K562 (cell line): ENCODE measurements at regions not wholly inside any gene's neighbourhood (a gene's known extent, or its start where the extent isn't known, plus 50 kb on each side); places are given as distances from the start of the nearest gene placed in this dataset.

Experiments used
- ATAC-seq: fragments of 200-7000 bp; cut with Tn5 transposase; 3 replicates; pipeline ENCODE4 v1.9.1; 2020; ENCODE audit warnings: moderate library complexity
- BruUV-seq: library from RNA; stranded (reverse); fragments of 400-500 nt; replicated peaks from 2 replicates; lab custom pipeline; 2021; lab: Mats Ljungman, UMichigan
- CTCF ChIA-PET: fragments of 300-600 bp; formaldehyde crosslinking; extraction: SDS; loops from one replicate; lab custom pipeline; 2021; ENCODE audit warnings: low intra/inter-chr PET ratio; lab: Yijun Ruan, JAX
- POLR2A ChIA-PET: fragments of 300-600, 350-650 bp; sonication (Branson Sonifier 250); formaldehyde crosslinking; extraction: SDS; loops from one replicate; lab custom pipeline; 2021; ENCODE audit warnings: antibody characterized with exemption, inconsistent platforms; lab: Yijun Ruan, JAX
- DNase-seq, 4 experiments: peaks; one replicate each; pipeline versions ENCODE4 v3.0.0 to v3.0.0-alpha.2; 2011 to 2018; ENCODE audit warnings: low spot score in 3 of 4, mixed read lengths in 3 of 4; ENCODE audit errors: extremely low read depth in 1 of 4
- FAIRE-seq: peaks from 2 replicates; lab custom pipeline; 2011; peaks lifted over from hg19 to GRCh38; lab: Jason Lieb, UNC
- H2AFZ ChIP-seq: 2 replicates; pipeline ENCODE4 v1.6.0; 2011; ENCODE audit warnings: low read depth, low read length, control low read depth, inconsistent platforms
- H3K27ac ChIP-seq: fragments of 200-600 bp; 3 replicates; pipeline ENCODE4 v1.8.0; 2011; ENCODE audit warnings: low read depth, mild to moderate bottlenecking, control low read depth, inconsistent platforms, low read length, moderate library complexity, mixed read lengths; ENCODE audit errors: extremely low read depth
- H3K27me3 ChIP-seq, 2 experiments: fragments of 300-600 bp in 1 of 2; 2 replicates in 1 of 2; 3 replicates in 1 of 2; pipeline versions ENCODE4 v1.6.0 to v1.8.0; 2011; ENCODE audit warnings: inconsistent platforms in 2 of 2, low read length in 2 of 2, mild to moderate bottlenecking in 1 of 2, mixed read lengths in 1 of 2, moderate library complexity in 1 of 2; ENCODE audit not compliant: control insufficient read depth in 2 of 2, insufficient read depth in 2 of 2
- H3K36me3 ChIP-seq: fragments of 300-600 bp; 3 replicates; pipeline ENCODE4 v1.8.0; 2011; ENCODE audit warnings: mild to moderate bottlenecking, low read length, inconsistent platforms; ENCODE audit not compliant: control insufficient read depth, insufficient read depth
- H3K4me1 ChIP-seq, 2 experiments: fragments of 200-600 bp in 1 of 2; replicated peaks in 1 of 2; 2 replicates in 1 of 2; 3 replicates in 1 of 2; pipeline versions ENCODE4 v1.5.1 to v1.8.0; 2011; ENCODE audit warnings: inconsistent platforms in 2 of 2, low read length in 2 of 2, mild to moderate bottlenecking in 1 of 2, mixed read lengths in 1 of 2, moderate library complexity in 1 of 2; ENCODE audit not compliant: control insufficient read depth in 2 of 2, insufficient read depth in 2 of 2
- H3K4me2 ChIP-seq: 2 replicates; pipeline ENCODE4 v1.6.1; 2011; ENCODE audit warnings: low read length, control low read depth, inconsistent platforms, mixed read lengths; ENCODE audit not compliant: insufficient read depth
- H3K4me3 ChIP-seq: fragments of 200-600 bp; sonication (generic), shearing (Covaris generic); 2 replicates; pipeline ENCODE4 v1.5.1; 2016; ENCODE audit warnings: control low read depth, inconsistent platforms
- H3K79me2 ChIP-seq: fragments of 200-600 bp; 3 replicates; pipeline ENCODE4 v1.8.0; 2011; ENCODE audit warnings: low read length, inconsistent platforms; ENCODE audit not compliant: control insufficient read depth, insufficient read depth
- H3K9ac ChIP-seq, 2 experiments: 2 replicates each; pipeline versions ENCODE4 v1.6.0 to v1.6.1; 2011; ENCODE audit warnings: low read depth in 2 of 2, low read length in 2 of 2, control low read depth in 1 of 2, inconsistent platforms in 1 of 2, mild to moderate bottlenecking in 1 of 2, mixed read lengths in 1 of 2; ENCODE audit not compliant: insufficient read depth in 1 of 2
- H3K9me1 ChIP-seq: one replicate; pipeline ENCODE4 v1.6.0; 2011; ENCODE audit warnings: inconsistent platforms, mild to moderate bottlenecking, low read length, moderate library complexity; ENCODE audit not compliant: control insufficient read depth, insufficient read depth
- H3K9me3 ChIP-seq: replicated peaks from 2 replicates; pipeline ENCODE4 v1.5.1; 2011; ENCODE audit warnings: low read depth, low read length, inconsistent platforms; ENCODE audit not compliant: control insufficient read depth, insufficient read depth
- H4K20me1 ChIP-seq: replicated peaks from 2 replicates; pipeline ENCODE4 v1.6.1; 2011; ENCODE audit warnings: low read length, inconsistent platforms, mixed read lengths; ENCODE audit not compliant: control insufficient read depth, insufficient read depth
- HNRNPK ChIP-seq: fragments of 200-400 bp; formaldehyde crosslinking; IDR thresholded peaks from one replicate; pipeline ENCODE4 v1.6.1; 2018; ENCODE audit warnings: mild to moderate bottlenecking, low read depth, low read length; ENCODE audit not compliant: poor library complexity, severe bottlenecking
- KDM5B ChIP-seq: fragments of 200-600 bp; sonication (generic); IDR thresholded peaks from 2 replicates; pipeline ENCODE4 v1.6.1; 2012; ENCODE audit warnings: low read depth, mild to moderate bottlenecking, moderate library complexity, low read length, control low read depth, inconsistent platforms; ENCODE audit not compliant: insufficient replicate concordance
- LCOR ChIP-seq: sonication (generic); formaldehyde crosslinking; IDR thresholded peaks from 2 replicates; pipeline ENCODE4 v1.8.0; 2022; ENCODE audit warnings: mild to moderate bottlenecking, missing genetic modification reagents
- RBM22 ChIP-seq: fragments of 200-400 bp; formaldehyde crosslinking; IDR thresholded peaks from 2 replicates; pipeline ENCODE4 v1.6.1; 2018; ENCODE audit warnings: low read length, low read depth; ENCODE audit not compliant: poor library complexity, severe bottlenecking
- SLC30A9 ChIP-seq: fragments of 250-450 bp; sonication (Bioruptor Pico); IDR thresholded peaks from 2 replicates; pipeline ENCODE4 v1.8.0; 2022; ENCODE audit warnings: mild to moderate bottlenecking, moderate library complexity
- ZNF197 ChIP-seq: fragments of 200-800 bp; sonication (Bioruptor generic); IDR thresholded peaks from 2 replicates; pipeline ENCODE4 v1.6.1; 2016; ENCODE audit warnings: low read depth, missing genetic modification characterization, missing compliant biosample characterization
- ZNF232 ChIP-seq: sonication (generic); formaldehyde crosslinking; IDR thresholded peaks from 2 replicates; pipeline ENCODE4 v1.8.0; 2022; ENCODE audit warnings: mild to moderate bottlenecking, missing genetic modification reagents
- ZNF311 ChIP-seq: fragments of 250-450 bp; sonication (Bioruptor Pico); IDR thresholded peaks from 2 replicates; pipeline ENCODE4 v1.4.0; 2020; ENCODE audit warnings: mild to moderate bottlenecking, moderate library complexity
- ZNF77 ChIP-seq: fragments of 250-450 bp; sonication (Bioruptor Pico); IDR thresholded peaks from 2 replicates; pipeline ENCODE4 v1.5.0; 2020
- in situ Hi-C: fragments of 300-500 bp; cut with MboI; formaldehyde crosslinking; loops from 4 replicates; pipeline ENCODE4 v1.15.0; 2018; ENCODE audit warnings: inconsistent platforms, mixed read lengths
- intact Hi-C: fragments of 100-400 bp; cut with micrococcal nuclease; formaldehyde crosslinking; loops from 2 replicates; pipeline ENCODE4 v1.14.2; 2022
- TF ChIP-seq, protein P1 (sequence below): fragments of 200-800 bp; sonication (Bioruptor generic); IDR thresholded peaks from 2 replicates; pipeline ENCODE4 v1.6.1; 2016; ENCODE audit warnings: missing genetic modification characterization, missing compliant biosample characterization
- TF ChIP-seq, protein P2 (sequence below): fragments of 450-650 bp; IDR thresholded peaks from 2 replicates; pipeline ENCODE4 v1.6.1; 2017; ENCODE audit warnings: mild to moderate bottlenecking, moderate library complexity
- TF ChIP-seq, protein P3 (sequence below): fragments of 250-450 bp; sonication (Bioruptor Pico); IDR thresholded peaks from 2 replicates; pipeline ENCODE4 v1.8.0; 2021; ENCODE audit warnings: mild to moderate bottlenecking, moderate library complexity

DNA sequence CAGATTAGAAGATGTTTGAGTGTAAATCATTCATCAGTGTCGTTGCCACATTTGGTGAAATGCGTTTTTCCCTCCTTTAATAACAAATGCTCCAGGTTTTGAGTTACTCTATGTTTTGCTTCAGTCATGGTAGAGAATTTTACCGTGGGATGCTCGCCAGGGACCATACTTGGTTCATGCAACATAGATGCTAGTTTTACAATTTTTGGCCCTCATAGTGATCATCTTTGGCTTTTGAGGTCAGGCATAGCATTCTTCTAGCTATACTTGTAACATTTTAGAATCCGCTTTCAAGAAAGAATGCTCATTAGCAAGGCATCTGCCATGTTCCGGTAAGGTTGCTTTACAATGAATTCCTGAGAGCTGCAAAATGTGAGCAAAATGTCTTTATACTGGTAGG is 147.2 kb downstream of the SPCS3 start (continued):
- TF ChIP-seq, protein P1, sequence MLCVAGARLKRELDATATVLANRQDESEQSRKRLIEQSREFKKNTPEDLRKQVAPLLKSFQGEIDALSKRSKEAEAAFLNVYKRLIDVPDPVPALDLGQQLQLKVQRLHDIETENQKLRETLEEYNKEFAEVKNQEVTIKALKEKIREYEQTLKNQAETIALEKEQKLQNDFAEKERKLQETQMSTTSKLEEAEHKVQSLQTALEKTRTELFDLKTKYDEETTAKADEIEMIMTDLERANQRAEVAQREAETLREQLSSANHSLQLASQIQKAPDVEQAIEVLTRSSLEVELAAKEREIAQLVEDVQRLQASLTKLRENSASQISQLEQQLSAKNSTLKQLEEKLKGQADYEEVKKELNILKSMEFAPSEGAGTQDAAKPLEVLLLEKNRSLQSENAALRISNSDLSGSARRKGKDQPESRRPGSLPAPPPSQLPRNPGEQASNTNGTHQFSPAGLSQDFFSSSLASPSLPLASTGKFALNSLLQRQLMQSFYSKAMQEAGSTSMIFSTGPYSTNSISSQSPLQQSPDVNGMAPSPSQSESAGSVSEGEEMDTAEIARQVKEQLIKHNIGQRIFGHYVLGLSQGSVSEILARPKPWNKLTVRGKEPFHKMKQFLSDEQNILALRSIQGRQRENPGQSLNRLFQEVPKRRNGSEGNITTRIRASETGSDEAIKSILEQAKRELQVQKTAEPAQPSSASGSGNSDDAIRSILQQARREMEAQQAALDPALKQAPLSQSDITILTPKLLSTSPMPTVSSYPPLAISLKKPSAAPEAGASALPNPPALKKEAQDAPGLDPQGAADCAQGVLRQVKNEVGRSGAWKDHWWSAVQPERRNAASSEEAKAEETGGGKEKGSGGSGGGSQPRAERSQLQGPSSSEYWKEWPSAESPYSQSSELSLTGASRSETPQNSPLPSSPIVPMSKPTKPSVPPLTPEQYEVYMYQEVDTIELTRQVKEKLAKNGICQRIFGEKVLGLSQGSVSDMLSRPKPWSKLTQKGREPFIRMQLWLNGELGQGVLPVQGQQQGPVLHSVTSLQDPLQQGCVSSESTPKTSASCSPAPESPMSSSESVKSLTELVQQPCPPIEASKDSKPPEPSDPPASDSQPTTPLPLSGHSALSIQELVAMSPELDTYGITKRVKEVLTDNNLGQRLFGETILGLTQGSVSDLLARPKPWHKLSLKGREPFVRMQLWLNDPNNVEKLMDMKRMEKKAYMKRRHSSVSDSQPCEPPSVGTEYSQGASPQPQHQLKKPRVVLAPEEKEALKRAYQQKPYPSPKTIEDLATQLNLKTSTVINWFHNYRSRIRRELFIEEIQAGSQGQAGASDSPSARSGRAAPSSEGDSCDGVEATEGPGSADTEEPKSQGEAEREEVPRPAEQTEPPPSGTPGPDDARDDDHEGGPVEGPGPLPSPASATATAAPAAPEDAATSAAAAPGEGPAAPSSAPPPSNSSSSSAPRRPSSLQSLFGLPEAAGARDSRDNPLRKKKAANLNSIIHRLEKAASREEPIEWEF (CRISPR knock-in tag), result no peak

DNA sequence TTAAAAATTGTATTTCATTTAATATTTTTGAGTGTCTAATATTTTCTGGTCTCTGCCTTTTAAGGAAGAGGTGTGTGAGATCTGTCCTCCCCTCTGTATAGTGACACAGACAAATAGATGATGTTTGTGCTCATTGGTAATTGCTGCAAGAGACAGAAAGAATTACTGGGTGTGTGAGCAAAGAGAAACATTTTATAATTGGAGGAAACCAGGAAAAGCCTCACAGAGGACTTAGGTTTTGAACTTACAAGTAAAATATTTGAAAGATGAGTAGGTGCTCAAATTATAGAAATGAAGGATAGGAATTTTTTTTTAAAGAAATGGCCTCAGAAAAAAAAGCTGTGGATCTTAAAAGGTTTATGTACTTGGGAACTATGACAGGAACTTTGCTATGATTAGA is 149.8 kb downstream of the SPCS3 start:
- no peak for TF ChIP-seq KDM5B
- no peak for TF ChIP-seq SLC30A9 (CRISPR knock-in tag)
- no peak for TF ChIP-seq HNRNPK
- no peak for TF ChIP-seq ZNF197
- TF ChIP-seq LCOR, result no peak
- TF ChIP-seq ZNF311 (CRISPR knock-in tag), result no peak
- no peak for TF ChIP-seq ZNF232 (CRISPR knock-in tag)
- TF ChIP-seq, protein P2, sequence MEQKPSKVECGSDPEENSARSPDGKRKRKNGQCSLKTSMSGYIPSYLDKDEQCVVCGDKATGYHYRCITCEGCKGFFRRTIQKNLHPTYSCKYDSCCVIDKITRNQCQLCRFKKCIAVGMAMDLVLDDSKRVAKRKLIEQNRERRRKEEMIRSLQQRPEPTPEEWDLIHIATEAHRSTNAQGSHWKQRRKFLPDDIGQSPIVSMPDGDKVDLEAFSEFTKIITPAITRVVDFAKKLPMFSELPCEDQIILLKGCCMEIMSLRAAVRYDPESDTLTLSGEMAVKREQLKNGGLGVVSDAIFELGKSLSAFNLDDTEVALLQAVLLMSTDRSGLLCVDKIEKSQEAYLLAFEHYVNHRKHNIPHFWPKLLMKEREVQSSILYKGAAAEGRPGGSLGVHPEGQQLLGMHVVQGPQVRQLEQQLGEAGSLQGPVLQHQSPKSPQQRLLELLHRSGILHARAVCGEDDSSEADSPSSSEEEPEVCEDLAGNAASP, result no peak
- TF ChIP-seq ZNF77 (CRISPR knock-in tag), result no peak
- TF ChIP-seq RBM22, result no peak
- TF ChIP-seq, protein P3, sequence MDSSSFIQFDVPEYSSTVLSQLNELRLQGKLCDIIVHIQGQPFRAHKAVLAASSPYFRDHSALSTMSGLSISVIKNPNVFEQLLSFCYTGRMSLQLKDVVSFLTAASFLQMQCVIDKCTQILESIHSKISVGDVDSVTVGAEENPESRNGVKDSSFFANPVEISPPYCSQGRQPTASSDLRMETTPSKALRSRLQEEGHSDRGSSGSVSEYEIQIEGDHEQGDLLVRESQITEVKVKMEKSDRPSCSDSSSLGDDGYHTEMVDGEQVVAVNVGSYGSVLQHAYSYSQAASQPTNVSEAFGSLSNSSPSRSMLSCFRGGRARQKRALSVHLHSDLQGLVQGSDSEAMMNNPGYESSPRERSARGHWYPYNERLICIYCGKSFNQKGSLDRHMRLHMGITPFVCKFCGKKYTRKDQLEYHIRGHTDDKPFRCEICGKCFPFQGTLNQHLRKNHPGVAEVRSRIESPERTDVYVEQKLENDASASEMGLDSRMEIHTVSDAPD, result no peak
- in situ Hi-C loops, result no loop called here
- CTCF ChIA-PET, result no interaction called here

More for the DNA sequence above, 149.8 kb downstream of the SPCS3 start:
- FAIRE-seq (no peak), ATAC-seq (no peak), DNase-seq (no peak)
- H4K20me1 ChIP-seq, result no peaks in the 10 kb centered on the region
- intact Hi-C loops, result no loop called here
- no peak overlapping the region for H3K27ac ChIP-seq
- POLR2A ChIA-PET, result no interaction called here
- H3K4me1 ChIP-seq, result no peaks in the 10 kb centered on the region
- no peaks in the 10 kb centered on the region for H3K9me1 ChIP-seq
- H3K9me3 ChIP-seq, result no peaks in the 10 kb centered on the region
- no TSS peak for BruUV-seq
- H3K79me2 ChIP-seq, result no peaks in the 10 kb centered on the region
- H3K4me2 ChIP-seq, result no peak overlapping the region
- H3K9ac ChIP-seq, result no peak overlapping the region
- no peaks in the 10 kb centered on the region for H3K36me3 ChIP-seq
- H3K27me3 ChIP-seq, result no peaks in the 10 kb centered on the region
- H2AFZ ChIP-seq, result no peak overlapping the region
- no peak overlapping the region for H3K4me3 ChIP-seq
